Panc1 (cell line): ENCODE measurements at regions not wholly inside any gene's neighbourhood (a gene's known extent, or its start where the extent isn't known, plus 50 kb on each side); places are given as distances from the start of the nearest gene placed in this dataset.

Source experiments
- ATAC-seq: fragments of 200-7000 bp; cut with Tn5 transposase; 2 replicates; pipeline ENCODE4 v1.9.1; 2020; ENCODE audit warnings: mild to moderate bottlenecking, moderate library complexity
- BruUV-seq: library from RNA; stranded (reverse); fragments of 400-500 nt; replicated peaks from 2 replicates; lab custom pipeline; 2021; lab: Mats Ljungman, UMichigan
- CTCF ChIA-PET: fragments of 300-600 bp; sonication (Branson Sonifier 250); formaldehyde crosslinking; loops from one replicate; lab custom pipeline; 2022; ENCODE audit warnings: antibody characterized with exemption; lab: Charles Lee
- POLR2A ChIA-PET: fragments of 300-600 bp; sonication (Branson Sonifier 250); formaldehyde crosslinking; loops from one replicate; lab custom pipeline; 2022; ENCODE audit warnings: antibody characterized with exemption; lab: Charles Lee
- DNase-seq: peaks from one replicate; pipeline ENCODE4 v3.0.0-alpha.2; 2010; ENCODE audit warnings: low read depth, low spot score
- H3K27ac ChIP-seq: 2 replicates; pipeline ENCODE4 v1.5.1; 2011; ENCODE audit warnings: mild to moderate bottlenecking, low read length, inconsistent platforms
- H3K27me3 ChIP-seq: fragments of 200-500 bp; sonication (Bioruptor generic); 2 replicates; pipeline ENCODE4 v1.6.0; 2014; ENCODE audit warnings: low read length, inconsistent platforms; ENCODE audit not compliant: control insufficient read depth, insufficient read depth
- H3K36me3 ChIP-seq: fragments of 200-500 bp; sonication (Bioruptor generic); 2 replicates; pipeline ENCODE4 v1.5.1; 2014; ENCODE audit warnings: inconsistent platforms, mild to moderate bottlenecking, low read length, moderate library complexity; ENCODE audit not compliant: control insufficient read depth, insufficient read depth
- H3K4me1 ChIP-seq: 2 replicates; pipeline ENCODE4 v1.5.1; 2011; ENCODE audit warnings: inconsistent platforms, mild to moderate bottlenecking, low read length, moderate library complexity; ENCODE audit not compliant: control insufficient read depth, insufficient read depth
- H3K4me3 ChIP-seq, 2 experiments: 2 replicates each; pipeline ENCODE4 v1.5.1; 2011 to 2012; ENCODE audit warnings: low read depth in 2 of 2, low read length in 2 of 2, mild to moderate bottlenecking in 2 of 2, inconsistent platforms in 1 of 2, moderate library complexity in 1 of 2
- H3K9me3 ChIP-seq: fragments of 200-500 bp; sonication (Bioruptor generic); 2 replicates; pipeline ENCODE4 v1.5.1; 2014; ENCODE audit warnings: low read depth, mild to moderate bottlenecking, inconsistent platforms, low read length, moderate library complexity; ENCODE audit not compliant: control insufficient read depth, insufficient read depth
- CTCF ChIP-seq: fragments of 450-650 bp; IDR thresholded peaks from 2 replicates; pipeline ENCODE4 v1.5.1; 2017; ENCODE audit warnings: mild to moderate bottlenecking
- POLR2AphosphoS5 ChIP-seq: IDR thresholded peaks from 2 replicates; pipeline ENCODE4 v1.6.1; 2012; ENCODE audit warnings: mild to moderate bottlenecking, low read depth, low read length, moderate library complexity
- REST ChIP-seq, 2 experiments: IDR thresholded peaks; 2 replicates each; pipeline ENCODE4 v1.6.1; 2011 to 2012; ENCODE audit warnings: low read depth in 2 of 2, control low read depth in 1 of 2, low read length in 1 of 2, mild to moderate bottlenecking in 1 of 2, moderate library complexity in 1 of 2; ENCODE audit not compliant: insufficient read depth in 1 of 2
- SIN3A ChIP-seq: IDR thresholded peaks from 2 replicates; pipeline ENCODE4 v1.6.1; 2012; ENCODE audit warnings: low read depth, mild to moderate bottlenecking, low read length, moderate library complexity, borderline replicate concordance; ENCODE audit not compliant: insufficient read depth
- TCF7L2 ChIP-seq: IDR thresholded peaks from 2 replicates; pipeline ENCODE4 v1.6.1; 2011; ENCODE audit warnings: mild to moderate bottlenecking, low read depth, low read length, inconsistent platforms
- in situ Hi-C: cut with HindIII; loops from 2 replicates; pipeline ENCODE4 v1.10.0; 2016; ENCODE audit warnings: low sequenced_read_pairs, low pct_unique_long_range_greater_than_20kb
- intact Hi-C: fragments of 100-400 bp; cut with micrococcal nuclease; formaldehyde crosslinking; loops from one replicate; pipeline ENCODE4 v1.10.0; 2022; ENCODE audit not compliant: unreplicated experiment

GRCh38 chr5:77936365-77936693 is 160.2 kb upstream of the TBCA start:
- Histone ChIP-seq H3K27ac (no peak overlapping the region), H3K4me1 (no peaks in the 10 kb centered on the region), H3K9me3 (no peaks in the 10 kb centered on the region), H3K36me3 (no peaks in the 10 kb centered on the region), H3K4me3 (no peak overlapping the region), H3K27me3 (no peaks in the 10 kb centered on the region; the same call in 1 of the 2 replicates)
- in situ Hi-C loops: no loop called here
- ChIA-PET CTCF (no interaction called here), POLR2A (no interaction called here)
- TF ChIP-seq SIN3A (no peak), REST (IDR thresholded peaks at IDR 0.05; ENCODE audit: insufficient read depth in 1 of 2, low read depth in 2 of 2, low read length in 1 of 2) (no peak), CTCF (no peak), POLR2AphosphoS5 (no peak), TCF7L2 (no peak)
- ATAC-seq: no peak
- DNase-seq: no peak
- no TSS peak for BruUV-seq
- intact Hi-C loops: no loop called here

- no peak overlapping the region for H3K4me3 ChIP-seq
- H3K27me3 ChIP-seq: no peaks in the 10 kb centered on the region; the same call in 1 of the 2 replicates
- intact Hi-C loops (no loop called here), in situ Hi-C loops (no loop called here)
- H3K4me1 ChIP-seq: no peaks in the 10 kb centered on the region
- TF ChIP-seq CTCF (no peak), REST (IDR thresholded peaks at IDR 0.05; ENCODE audit: insufficient read depth in 1 of 2, low read depth in 2 of 2, low read length in 1 of 2) (no peak), POLR2AphosphoS5 (no peak), SIN3A (no peak), TCF7L2 (no peak)
- H3K27ac ChIP-seq: no peak overlapping the region
- no peaks in the 10 kb centered on the region for H3K9me3 ChIP-seq
- no TSS peak for BruUV-seq
- no peak for ATAC-seq
- ChIA-PET POLR2A (no interaction called here), CTCF (no interaction called here)
- DNase-seq: no peak
- no peaks in the 10 kb centered on the region for H3K36me3 ChIP-seq
Observed at GRCh38 chr5:77935506-77936364, 159.6 kb upstream of the TBCA start.
